HUDEP-2 (cell line): ENCODE measurements at regions not wholly inside any gene's neighbourhood (a gene's known extent, or its start where the extent isn't known, plus 50 kb on each side); places are given as distances from the start of the nearest gene placed in this dataset.
"Not testable (repeated sequence)": the region's sequence is repeated elsewhere in the genome, so short reads cannot be mapped to it uniquely, and the experiment has no call there.

Source experiments
- DNase-seq, 76 experiments: peaks; one replicate each; lab custom pipeline; 2025; ENCODE audit not compliant: unreplicated experiment in 76 of 76; lab: John Stamatoyannopoulos, UW

GRCh38 chr7:65796205-65796604, 76.7 kb upstream of the VKORC1L1 start:
- DNase-seq: no peak

GRCh38 chr7:65797086-65797485, 75.8 kb upstream of the VKORC1L1 start:
- not testable (repeated sequence) for DNase-seq

GRCh38 chr7:65797566-65797965, 75.3 kb upstream of the VKORC1L1 start:
- DNase-seq: not testable (repeated sequence)

GRCh38 chr7:65798111-65799075, 74.5 kb upstream of the VKORC1L1 start:
- DNase-seq: no peak

GRCh38 chr7:65800191-65800590, 72.7 kb upstream of the VKORC1L1 start:
- DNase-seq: not testable (repeated sequence)

GRCh38 chr7:65800890-65801341, 72.0 kb upstream of the VKORC1L1 start:
- DNase-seq: no peak

- DNase-seq: no peak
These were observed 68.0 kb upstream of the VKORC1L1 start for GRCh38 chr7:65804887-65805286.

GRCh38 chr7:65807067-65807466, 65.8 kb upstream of the VKORC1L1 start:
- DNase-seq: not testable (repeated sequence)

GRCh38 chr7:65809259-65809981, 63.5 kb upstream of the VKORC1L1 start:
- no peak for DNase-seq

GRCh38 chr7:65809982-65810288, 62.9 kb upstream of the VKORC1L1 start:
- no peak for DNase-seq

- no peak for DNase-seq
These were observed 60.6 kb upstream of the VKORC1L1 start for GRCh38 chr7:65812281-65812680.

- DNase-seq: not testable (repeated sequence)
These were observed 58.2 kb upstream of the VKORC1L1 start for GRCh38 chr7:65814556-65815167.

GRCh38 chr7:65820287-65820950, 52.5 kb upstream of the VKORC1L1 start:
- DNase-seq: peak in 6 of 76 experiments; percentile 4 to 25 (median 20)
